ENCODE measurements at regions not wholly inside any gene's neighbourhood (a gene's known extent, or its start where the extent isn't known, plus 50 kb on each side); places are given as distances from the start of the nearest gene placed in this dataset.
A peak's percentile ranks its signal among the peaks of the same experiment; 100 is the strongest.

GRCh38 chr22:22346401-22347107 is 102.0 kb downstream of the VPREB1 start:
- DNase-seq (ENCODE audit: low read depth) = no peak

DNA sequence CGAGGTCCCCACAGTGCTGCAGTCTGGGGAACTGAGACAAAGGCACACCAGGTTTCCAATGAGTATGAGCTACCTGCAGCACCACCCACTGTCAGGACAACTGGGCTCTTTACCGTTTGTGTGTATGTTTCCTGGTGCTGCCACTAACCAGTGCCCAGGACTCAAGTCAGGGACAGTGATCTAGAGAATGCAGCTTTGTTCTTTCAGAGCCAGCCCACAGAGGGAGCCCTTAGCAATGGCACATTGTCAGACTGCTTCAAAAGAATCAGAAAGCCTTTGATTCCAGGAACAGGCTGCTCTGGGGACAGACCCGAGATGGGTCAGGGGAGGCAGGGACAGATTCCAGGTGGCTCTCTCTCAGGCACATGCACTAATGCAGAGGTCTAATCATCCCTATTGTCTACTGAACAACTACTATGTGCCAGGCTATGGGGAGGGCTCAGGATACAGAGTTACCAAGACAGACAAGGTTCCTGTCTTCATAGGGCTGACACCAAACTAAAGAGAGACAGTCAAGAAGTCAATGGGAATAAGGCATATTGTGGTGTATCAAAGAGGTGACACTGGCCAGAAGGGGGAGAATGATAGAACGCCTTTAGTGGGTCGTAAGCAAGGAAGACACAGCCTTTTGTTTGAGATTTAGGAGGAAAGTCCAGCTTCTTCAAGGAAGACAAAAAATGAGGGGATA is 103.7 kb downstream of the VPREB1 start:
- DNase-seq (ENCODE audit: low read depth) = no peak

DNA sequence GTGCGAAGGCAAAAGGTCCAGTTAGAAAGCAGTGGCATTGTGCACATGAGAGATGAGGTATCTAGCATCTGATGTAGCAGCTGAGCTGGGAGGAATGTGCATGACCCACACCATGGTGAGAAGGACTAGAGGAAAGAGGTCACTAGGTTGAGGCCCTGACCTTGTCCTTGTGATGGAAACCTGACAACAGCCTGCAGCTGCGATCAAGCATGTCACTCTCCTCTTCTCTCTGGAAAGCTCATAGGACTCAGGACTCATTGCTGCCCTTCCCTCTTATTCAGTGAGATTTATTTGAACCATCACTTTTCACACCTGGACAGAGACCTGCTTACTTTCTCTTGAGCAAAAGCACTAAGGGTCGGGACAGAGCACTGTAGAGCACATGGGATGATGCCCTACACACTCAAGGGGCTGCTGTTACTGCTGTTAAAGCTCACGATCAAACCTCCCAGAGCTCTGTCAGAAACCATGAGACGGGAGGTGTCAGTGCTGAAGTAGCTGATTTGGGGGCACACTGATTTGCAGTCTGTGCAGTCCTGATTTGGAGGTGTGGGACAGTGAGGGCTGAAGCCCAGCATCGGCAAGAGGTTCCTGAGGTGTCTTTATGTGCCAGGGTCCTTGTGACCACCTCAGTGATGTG is 104.3 kb downstream of the VPREB1 start:
- no peak for DNase-seq (ENCODE audit: low read depth)

DNA sequence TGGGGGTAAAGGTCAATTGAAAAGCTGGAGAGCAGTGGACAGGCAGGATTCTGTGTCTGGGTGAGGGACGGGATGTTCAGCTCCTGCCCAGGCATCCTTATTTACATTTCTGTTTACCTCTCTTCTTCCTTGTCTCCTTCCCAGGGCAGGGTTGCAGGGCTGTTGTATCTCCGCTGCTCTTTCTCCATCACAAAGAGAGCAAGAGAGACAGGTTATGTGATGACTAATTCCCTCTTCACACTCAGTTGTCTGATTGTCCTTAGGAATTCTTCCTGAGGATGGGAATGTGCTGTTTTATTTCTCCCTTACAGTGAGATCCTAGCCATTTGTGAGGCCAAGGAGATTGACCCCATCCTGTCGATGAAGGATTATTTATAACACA is 104.9 kb downstream of the VPREB1 start:
- DNase-seq (ENCODE audit: low read depth) = no peak

DNA sequence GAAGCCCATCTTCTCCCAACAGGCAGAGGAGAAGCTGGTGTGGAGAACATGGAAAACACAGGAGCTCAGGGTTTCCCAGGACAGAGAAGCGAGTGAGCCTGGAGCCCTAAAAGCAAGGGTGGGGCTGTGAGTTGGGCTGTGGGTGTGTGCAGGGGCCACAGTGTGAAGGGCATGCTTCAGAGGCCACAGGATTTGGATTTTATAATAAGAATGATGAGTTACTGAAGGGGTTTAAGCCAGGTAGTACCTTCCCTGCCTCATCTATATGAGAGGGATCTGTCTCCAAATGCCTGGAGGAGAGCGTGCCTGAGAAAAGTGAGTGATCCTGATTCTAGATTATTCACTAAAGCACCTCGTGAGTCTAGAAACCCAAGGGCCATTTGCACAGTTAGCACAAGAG is 106.8 kb downstream of the VPREB1 start:
- no peak for DNase-seq (ENCODE audit: low read depth)

DNA sequence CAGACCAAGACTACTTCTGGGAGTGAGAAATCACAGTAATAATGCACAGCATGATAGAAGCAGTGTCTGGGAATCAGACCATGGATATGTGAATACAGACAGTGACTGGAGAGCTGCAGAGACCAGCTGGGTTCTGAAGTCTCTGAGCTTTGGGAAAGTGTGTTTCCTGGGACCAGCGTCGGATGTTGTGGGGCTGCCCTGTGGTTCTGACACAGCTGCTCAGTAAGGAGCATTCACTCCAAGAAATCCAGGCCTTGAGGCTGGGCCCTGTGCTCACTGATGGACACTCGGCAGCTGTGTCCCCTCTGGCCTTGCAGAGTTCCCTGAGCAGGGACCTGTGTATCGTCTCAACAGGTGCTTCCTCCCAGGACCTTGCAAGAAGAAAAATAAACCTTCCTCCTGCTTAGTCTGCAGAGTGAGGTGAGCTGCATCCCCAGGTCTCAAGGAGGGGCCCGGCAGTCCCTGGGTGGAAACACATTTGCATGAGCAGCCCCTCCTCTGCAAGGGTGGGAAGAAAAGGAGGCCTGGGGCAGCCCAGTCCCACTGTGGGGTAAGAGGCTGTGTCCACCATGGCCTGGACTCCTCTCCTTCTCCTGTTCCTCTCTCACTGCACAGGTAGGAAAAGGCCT is 107.9 kb downstream of the VPREB1 start:
- DNase-seq (ENCODE audit: low read depth) = no peak

DNA sequence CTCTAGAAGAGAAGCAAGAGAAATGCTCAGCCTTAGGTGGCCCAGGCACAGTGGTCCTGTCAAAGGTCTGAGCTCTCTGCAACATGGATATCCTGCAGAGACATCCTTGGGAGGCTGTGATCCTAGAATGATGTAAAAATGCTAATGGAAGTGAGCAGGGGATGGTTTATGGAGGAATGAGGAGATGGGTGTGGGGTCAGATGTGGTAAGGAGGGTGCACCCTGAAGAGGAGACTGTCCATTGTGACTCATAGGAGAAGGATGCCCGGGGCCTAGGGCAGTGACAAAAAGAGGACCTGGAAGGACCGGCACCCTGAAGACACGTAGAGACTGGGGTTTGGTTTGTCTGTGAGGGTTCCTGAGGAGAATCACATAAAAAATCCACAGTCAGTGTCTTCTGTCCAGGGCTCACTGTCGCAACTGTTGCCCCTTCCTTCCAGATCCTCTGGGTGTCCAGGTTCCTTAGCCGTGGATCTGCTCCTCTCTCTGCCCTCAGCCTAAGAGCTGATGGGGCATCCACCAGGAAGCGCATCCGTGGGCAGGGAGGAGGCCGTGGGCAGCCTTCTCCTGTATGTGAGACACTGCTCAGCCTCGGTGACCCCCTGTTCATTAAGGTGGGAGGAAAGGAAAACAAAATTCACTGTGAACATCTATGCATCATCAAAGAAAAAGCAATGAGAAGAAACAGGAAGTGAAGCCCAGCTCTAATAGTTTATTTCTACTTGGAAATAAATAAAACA is 110.7 kb downstream of the VPREB1 start:
- no peak for DNase-seq (ENCODE audit: low read depth)

- peak; percentile 73 for DNase-seq (ENCODE audit: low read depth)
Measured at GRCh38 chr22:22357024-22357883, 112.7 kb downstream of the VPREB1 start.

DNA sequence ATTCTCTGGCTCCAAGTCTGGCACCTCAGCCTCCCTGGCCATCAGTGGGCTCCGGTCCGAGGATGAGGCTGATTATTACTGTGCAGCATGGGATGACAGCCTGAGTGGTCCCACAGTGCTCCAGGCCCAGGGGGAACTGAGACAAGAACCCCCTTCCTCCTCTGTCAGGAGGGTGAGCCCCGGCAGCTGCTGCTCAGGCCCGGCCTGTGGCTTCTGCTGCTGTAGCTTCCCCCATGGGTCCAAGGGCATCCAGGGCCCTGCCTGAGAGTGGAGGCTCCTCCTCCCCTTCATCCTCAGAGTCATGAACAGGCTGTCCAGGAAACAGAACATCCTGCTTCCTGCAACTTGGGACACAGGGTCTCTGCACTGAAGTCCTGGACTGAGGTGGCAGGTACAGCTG is 113.6 kb downstream of the VPREB1 start:
- no peak for DNase-seq (ENCODE audit: low read depth)

DNA sequence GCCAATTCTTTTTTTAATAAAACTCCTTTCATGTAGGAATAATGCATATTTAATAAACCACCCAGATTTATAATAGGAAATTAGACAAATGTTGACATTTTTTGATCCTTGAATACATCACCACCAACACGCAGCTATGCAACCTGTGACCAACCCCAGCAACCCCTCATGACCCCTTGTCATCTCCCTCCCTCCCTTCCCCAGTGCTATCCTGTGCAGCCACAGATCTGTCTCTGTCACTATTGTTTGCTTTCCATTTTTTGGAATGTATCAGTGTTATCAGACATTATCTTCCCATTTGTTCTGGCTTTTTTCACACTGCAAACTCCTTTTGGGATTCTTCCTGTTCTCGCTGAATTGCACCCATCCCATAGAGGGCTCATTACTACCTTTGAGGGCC is 114.1 kb downstream of the VPREB1 start:
- DNase-seq (ENCODE audit: low read depth) = no peak

- DNase-seq (ENCODE audit: low read depth) = no peak
Measured at GRCh38 chr22:22359465-22359864, 114.9 kb downstream of the VPREB1 start.

DNA sequence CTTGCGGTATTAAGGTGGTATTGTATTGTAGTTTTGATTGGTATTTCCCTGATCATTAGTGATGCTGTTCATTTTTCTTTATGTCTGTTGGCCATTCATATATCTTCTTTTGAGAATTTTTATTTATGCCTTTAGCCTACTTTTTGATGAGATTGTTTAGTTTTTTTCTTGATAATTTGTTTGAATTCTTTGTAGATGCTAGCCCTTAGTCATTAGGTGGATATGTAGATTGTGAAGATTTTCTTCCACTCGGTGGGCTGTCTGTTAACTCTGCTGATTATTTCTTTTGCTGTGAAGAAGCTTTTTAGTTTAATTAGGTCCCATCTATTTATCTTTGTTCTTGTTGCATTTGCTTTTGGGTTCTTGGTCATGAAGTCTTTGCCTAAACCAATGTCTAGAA is 115.4 kb downstream of the VPREB1 start:
- no peak for DNase-seq (ENCODE audit: low read depth)

DNA sequence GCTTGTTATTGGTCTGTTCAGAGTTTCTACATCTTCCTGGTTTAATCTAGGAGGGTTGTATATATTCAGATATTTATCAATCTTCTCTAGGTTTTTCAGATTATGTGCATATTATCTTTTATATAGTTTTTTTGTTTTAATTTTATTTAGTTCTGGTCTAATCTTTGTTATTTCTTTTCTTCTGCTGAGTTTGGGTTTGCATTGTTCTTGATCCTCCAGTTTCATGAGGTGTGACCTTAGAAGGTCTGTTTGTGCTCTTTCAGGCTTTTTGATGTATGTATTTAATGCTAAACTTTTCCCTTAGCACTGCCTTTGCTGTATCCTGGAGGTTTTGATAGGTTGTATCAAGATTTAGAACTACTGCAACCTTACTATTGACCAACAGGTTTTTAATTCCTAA is 117.7 kb downstream of the VPREB1 start:
- no peak for DNase-seq (ENCODE audit: low read depth)

GRCh38 chr22:22362936-22363335 is 118.3 kb downstream of the VPREB1 start:
- no peak for DNase-seq (ENCODE audit: low read depth)

DNA sequence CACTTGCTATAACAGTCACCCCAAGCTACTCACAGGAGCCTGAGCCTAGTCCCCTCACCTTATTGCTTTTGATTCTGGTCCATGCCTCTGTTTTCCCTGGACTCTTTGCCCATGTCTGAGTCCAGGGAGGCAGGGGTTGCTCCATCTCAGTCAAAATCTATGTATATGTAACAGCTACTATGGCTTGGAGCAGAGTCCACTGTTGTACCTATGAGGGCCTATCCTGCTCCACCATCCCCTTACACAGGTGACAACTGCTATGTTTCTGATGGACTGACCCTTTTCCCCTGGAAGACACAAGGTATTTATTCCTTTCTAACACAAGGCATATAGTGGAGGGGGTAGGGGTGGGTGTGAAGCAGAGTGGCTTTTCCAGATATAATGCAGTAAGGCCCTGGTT is 119.6 kb downstream of the VPREB1 start:
- no peak for DNase-seq (ENCODE audit: low read depth)

GRCh38 chr22:22366537-22366936 is 122.0 kb downstream of the VPREB1 start:
- DNase-seq (ENCODE audit: low read depth) = no peak

DNA sequence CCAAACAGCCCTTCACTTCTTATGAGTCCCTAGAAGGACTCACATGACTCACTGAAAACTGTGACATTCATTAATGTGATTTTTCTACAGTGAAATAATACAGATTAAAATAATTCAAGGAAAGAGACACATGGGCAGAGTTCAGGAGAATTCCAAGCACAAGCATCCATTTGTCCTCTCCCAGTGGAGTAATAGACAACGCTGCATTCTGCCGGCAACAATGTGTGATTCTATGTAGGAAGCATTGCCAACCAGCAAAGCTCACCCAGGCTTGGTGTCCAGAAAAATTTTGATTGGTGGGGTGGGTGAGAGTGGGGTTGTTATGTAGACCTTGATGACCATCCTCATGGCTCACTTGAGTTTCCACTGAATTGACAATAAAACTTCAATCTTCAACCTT is 123.9 kb downstream of the VPREB1 start:
- no peak for DNase-seq (ENCODE audit: low read depth)

DNA sequence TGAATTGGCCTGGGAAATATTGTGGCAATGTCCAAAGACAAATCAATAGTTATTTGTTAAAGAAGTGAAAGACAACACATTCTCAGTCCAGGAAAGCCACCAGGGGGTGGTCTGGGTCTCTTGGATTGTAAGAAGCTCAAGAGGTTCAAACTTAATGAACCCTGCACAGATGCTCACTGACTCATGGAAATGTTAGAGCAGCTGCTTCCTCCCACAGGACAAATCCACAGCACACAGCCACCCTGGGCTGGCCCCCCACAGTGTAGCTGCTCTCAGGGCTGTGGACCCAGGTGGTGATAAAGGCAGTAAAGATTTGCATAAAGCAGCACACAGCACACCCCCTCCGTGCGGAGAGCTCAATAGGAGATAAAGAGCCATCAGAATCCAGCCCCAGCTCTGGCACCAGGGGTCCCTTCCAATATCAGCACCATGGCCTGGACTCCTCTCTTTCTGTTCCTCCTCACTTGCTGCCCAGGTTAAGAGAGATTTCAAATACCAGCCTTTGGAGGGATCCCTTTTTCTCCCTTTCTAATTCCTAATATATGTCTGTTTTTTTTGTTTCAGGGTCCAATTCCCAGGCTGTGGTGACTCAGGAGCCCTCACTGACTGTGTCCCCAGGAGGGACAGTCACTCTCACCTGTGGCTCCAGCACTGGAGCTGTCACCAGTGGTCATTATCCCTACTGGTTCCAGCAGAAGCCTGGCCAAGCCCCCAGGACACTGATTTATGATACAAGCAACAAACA is 124.8 kb downstream of the VPREB1 start:
- DNase-seq (ENCODE audit: low read depth) = peak; percentile 65

GRCh38 chr22:22369964-22370270 is 125.3 kb downstream of the VPREB1 start:
- no peak for DNase-seq (ENCODE audit: low read depth)

DNA sequence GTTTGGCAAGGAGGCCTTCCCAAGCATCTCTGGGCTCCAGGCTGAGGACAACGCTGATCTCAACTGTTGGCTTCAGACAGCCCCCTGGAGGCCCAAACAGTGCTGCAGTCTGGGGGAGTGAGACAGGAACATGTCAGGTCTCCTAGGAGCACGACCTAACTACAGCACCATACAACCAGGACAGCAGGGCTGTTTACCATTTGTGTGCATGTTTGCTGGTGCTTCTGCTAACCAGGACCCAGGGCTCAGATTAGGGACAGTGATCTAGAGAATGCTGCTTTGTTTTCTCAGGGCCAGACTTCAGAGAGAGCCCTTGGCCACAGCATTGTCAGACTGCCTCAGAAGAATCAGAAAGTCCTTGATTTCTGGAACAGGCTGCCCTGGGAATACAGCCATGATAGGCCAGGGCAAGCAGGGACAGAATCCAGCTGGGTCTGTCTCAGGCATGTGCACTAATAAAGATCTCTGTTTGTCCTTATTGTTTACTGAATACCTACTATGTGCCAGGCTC is 126.5 kb downstream of the VPREB1 start:
- DNase-seq (ENCODE audit: low read depth) = no peak

All from Daoy (cell line).